ENCODE measurements at regions not wholly inside any gene's neighbourhood (a gene's known extent, or its start where the extent isn't known, plus 50 kb on each side); places are given as distances from the start of the nearest gene placed in this dataset.

DNA sequence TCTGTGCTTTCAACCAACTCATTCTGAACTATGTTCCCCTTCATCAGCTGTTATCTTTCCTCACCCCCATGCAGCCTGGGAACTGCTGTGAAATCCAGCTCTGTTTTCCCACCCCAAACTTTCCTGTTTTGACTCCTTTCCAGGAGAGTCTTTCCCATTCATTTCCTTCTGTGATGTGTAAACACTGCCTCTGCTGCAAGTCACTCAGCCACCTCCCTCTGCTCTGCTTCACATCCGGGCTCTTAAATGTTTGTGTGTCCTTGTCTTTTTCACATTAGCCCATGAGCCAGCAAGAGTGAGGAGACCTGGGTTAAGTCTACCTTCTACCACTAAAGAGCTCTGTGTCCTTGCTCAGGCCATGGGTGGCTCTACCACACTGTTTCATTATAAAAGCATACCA lies 137.5 kb downstream of the ICE1 start:
- H3K4me1 ChIP-seq (replicated peaks in 1 of 2): no peaks in the 10 kb centered on the region
- no peak overlapping the region for H3K4me3 ChIP-seq
- H3K9me3 ChIP-seq (replicated peaks in 1 of 3): no peaks in the 10 kb centered on the region
- TF ChIP-seq, protein P1, sequence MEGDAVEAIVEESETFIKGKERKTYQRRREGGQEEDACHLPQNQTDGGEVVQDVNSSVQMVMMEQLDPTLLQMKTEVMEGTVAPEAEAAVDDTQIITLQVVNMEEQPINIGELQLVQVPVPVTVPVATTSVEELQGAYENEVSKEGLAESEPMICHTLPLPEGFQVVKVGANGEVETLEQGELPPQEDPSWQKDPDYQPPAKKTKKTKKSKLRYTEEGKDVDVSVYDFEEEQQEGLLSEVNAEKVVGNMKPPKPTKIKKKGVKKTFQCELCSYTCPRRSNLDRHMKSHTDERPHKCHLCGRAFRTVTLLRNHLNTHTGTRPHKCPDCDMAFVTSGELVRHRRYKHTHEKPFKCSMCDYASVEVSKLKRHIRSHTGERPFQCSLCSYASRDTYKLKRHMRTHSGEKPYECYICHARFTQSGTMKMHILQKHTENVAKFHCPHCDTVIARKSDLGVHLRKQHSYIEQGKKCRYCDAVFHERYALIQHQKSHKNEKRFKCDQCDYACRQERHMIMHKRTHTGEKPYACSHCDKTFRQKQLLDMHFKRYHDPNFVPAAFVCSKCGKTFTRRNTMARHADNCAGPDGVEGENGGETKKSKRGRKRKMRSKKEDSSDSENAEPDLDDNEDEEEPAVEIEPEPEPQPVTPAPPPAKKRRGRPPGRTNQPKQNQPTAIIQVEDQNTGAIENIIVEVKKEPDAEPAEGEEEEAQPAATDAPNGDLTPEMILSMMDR (IDR thresholded peaks at IDR 0.05): no peak
- no peak for TF ChIP-seq POLR2A (IDR thresholded peaks at IDR 0.05)
- no peak overlapping the region for H3K27ac ChIP-seq
- peak in 2 of 7 donors; percentile 18 to 20 for DNase-seq
- no peaks in the 10 kb centered on the region for H3K36me3 ChIP-seq (replicated peaks in 1 of 2)
- no peaks in the 10 kb centered on the region for H3K27me3 ChIP-seq
- WGBS, 4 donors: 0 to 7% (median 6%) methylated on average over 1 of the region's 1 CpG
- intact Hi-C loops (cut with DNase I): no loop called here

DNA sequence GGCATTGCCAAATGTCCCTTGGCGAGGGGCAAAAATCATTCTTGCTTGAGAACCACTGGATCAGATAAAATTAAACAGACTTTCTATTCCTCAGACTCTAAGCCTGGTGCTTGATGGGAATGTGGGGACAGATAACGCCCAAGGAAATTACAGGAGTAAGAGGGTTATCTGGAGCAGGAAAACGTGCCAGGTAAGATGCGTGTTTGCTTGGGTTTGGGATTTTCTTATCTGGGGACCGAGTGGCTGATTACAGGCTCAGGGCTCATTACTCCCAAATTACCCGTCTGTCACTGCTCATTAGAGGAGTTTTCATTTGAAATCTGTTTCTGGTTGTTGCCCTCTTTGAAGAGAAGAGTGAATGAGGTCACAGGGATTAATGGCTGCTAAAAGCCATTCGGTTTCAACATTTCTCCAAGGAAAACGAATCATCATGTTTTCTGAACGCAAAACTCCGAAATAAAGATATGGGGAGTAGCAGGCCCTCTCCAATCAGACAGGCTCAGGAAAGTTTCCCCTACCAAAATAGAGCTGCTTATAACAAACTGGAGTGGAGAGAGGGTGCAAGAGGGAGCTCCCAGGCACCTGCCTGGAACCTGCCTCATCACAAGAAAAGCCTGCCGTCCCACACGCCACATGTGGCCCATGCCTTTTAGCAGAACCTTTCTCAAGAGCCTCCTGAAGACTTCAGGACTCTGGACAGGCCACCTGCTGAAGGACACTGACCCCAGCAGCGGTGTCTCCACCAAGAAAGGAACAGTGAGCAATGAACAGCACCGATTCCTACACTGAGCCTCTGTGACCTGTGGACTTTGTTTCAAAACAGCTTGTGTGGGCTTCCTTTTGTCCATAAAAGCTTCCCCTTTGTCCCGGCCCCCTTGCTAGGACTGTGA lies 136.4 kb downstream of the ICE1 start:
- 76 to 80% (median 76%) methylated on average over 13 to 15 of the region's 15 CpGs for WGBS, 4 donors
- intact Hi-C loops (cut with DNase I): no loop called here

DNA sequence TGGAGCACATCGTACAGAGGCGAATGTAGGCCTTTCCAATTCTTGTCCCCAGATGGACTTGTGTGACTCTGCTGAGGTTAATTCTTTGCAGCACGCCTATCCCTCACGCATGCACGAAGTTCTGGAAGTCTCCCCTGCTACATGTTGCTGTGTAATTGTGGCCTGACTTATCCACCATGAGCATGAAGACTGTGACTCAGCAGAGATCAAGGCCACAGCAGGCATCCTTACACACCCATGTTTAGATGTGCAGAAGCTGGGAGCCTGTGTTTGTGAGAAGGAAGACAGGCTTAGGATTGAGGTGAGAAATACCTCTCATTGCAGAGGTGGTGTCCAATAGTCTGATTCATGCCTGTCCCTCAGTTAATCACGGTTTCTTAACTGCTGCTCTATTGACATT lies 135.6 kb downstream of the ICE1 start:
- WGBS, 4 donors: 66 to 87% (median 69%) methylated on average over 5 to 6 of the region's 6 CpGs
- Histone ChIP-seq H3K27me3 (no peaks in the 10 kb centered on the region), H3K36me3 (replicated peaks in 1 of 2) (no peaks in the 10 kb centered on the region), H3K27ac (no peak overlapping the region), H3K9me3 (replicated peaks in 1 of 3) (no peaks in the 10 kb centered on the region), H3K4me1 (replicated peaks in 1 of 2) (no peaks in the 10 kb centered on the region), H3K4me3 (no peak overlapping the region)
- DNase-seq: peak in 4 of 7 donors; percentile 32 to 44 (median 40)
- intact Hi-C loops (cut with DNase I): no loop called here
- TF ChIP-seq POLR2A (IDR thresholded peaks at IDR 0.05): no peak
- TF ChIP-seq, protein P1 (IDR thresholded peaks at IDR 0.05): no peak

More for the DNA sequence above, 136.4 kb downstream of the ICE1 start:
- no peak for TF ChIP-seq POLR2A (IDR thresholded peaks at IDR 0.05)
- TF ChIP-seq, protein P1 (IDR thresholded peaks at IDR 0.05): no peak
- Histone ChIP-seq H3K4me3 (no peak overlapping the region), H3K36me3 (replicated peaks in 1 of 2) (no peaks in the 10 kb centered on the region), H3K9me3 (replicated peaks in 1 of 3) (no peaks in the 10 kb centered on the region), H3K27me3 (no peaks in the 10 kb centered on the region), H3K4me1 (replicated peaks in 1 of 2) (no peaks in the 10 kb centered on the region), H3K27ac (no peak overlapping the region)
- no peak for DNase-seq

DNA sequence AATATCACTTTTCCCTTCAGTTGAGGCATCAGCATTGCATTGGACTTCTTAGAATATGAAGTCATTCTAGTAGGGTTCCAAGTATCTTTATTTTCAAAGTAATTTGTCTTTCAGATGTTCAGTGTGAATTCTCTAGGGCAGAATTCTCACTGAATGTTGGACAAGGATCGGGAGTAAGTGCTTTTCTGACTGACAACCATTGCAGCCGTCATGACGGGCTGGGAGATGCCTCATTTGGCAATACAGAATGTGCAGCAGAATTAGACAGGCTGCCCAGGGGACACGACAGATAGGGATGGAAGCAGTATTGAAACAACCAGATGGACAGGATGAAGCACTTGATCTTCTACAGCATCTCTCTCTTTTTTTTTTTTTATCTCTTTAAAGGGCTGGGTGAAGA lies 129.0 kb downstream of the ICE1 start:
- WGBS, 4 donors: 83 to 88% (median 86%) methylated on average over 4 of the region's 4 CpGs
- no peak for DNase-seq
- no peaks in the 10 kb centered on the region for H3K9me3 ChIP-seq (replicated peaks in 1 of 3)
- H3K4me3 ChIP-seq: no peak overlapping the region
- no peaks in the 10 kb centered on the region for H3K27me3 ChIP-seq
- H3K27ac ChIP-seq: no peak overlapping the region
- TF ChIP-seq, protein P1 (IDR thresholded peaks at IDR 0.05): no peak
- TF ChIP-seq POLR2A (IDR thresholded peaks at IDR 0.05): no peak
- H3K4me1 ChIP-seq (replicated peaks in 1 of 2): no peaks in the 10 kb centered on the region
- H3K36me3 ChIP-seq (replicated peaks in 1 of 2): no peaks in the 10 kb centered on the region
- intact Hi-C loops (cut with DNase I): no loop called here

Measured in adrenal gland (tissue), 9 donors.